ENCODE measurements at regions not wholly inside any gene's neighbourhood (a gene's known extent, or its start where the extent isn't known, plus 50 kb on each side); places are given as distances from the start of the nearest gene placed in this dataset.

- Histone ChIP-seq H3K4me3 (no peak overlapping the region), H3K9me3 (no peaks in the 10 kb centered on the region), H3K27me3 (no peaks in the 10 kb centered on the region), H3K36me3 (no peaks in the 10 kb centered on the region), H3K4me1 (peaks cover 2 to 35% of the 10 kb centered on the region in 2 donors), H3K27ac (no peak overlapping the region)
- intact Hi-C loops (cut with DNase I), result no loop called here
- no peak for DNase-seq
- ATAC-seq, result no peak
- no peak for TF ChIP-seq CTCF (IDR thresholded peaks at IDR 0.05)
Observed at GRCh38 chr10:78261291-78261690, 227.6 kb downstream of the RPS24 start.

GRCh38 chr10:78262860-78263259 lies 229.2 kb downstream of the RPS24 start:
- no peak overlapping the region for H3K4me3 ChIP-seq
- peaks cover 0 to 22% of the 10 kb centered on the region in 2 donors for H3K4me1 ChIP-seq
- H3K27me3 ChIP-seq, result no peaks in the 10 kb centered on the region
- H3K27ac ChIP-seq, result no peak overlapping the region
- no peaks in the 10 kb centered on the region for H3K9me3 ChIP-seq
- no peak for TF ChIP-seq CTCF (IDR thresholded peaks at IDR 0.05)
- H3K36me3 ChIP-seq, result no peaks in the 10 kb centered on the region
- no peak for ATAC-seq
- DNase-seq, result no peak
- intact Hi-C loops (cut with DNase I), result no loop called here

- intact Hi-C loops (cut with DNase I), result no loop called here
- no peaks in the 10 kb centered on the region for H3K9me3 ChIP-seq
- no peak overlapping the region for H3K27ac ChIP-seq
- peaks cover 0 to 21% of the 10 kb centered on the region in 2 donors for H3K4me1 ChIP-seq
- no peak for TF ChIP-seq CTCF (IDR thresholded peaks at IDR 0.05)
- ATAC-seq (no peak), DNase-seq (no peak)
- no peaks in the 10 kb centered on the region for H3K27me3 ChIP-seq
- no peak overlapping the region for H3K4me3 ChIP-seq
- H3K36me3 ChIP-seq, result no peaks in the 10 kb centered on the region
Observed at GRCh38 chr10:78263521-78263988, 229.9 kb downstream of the RPS24 start.

GRCh38 chr10:78264361-78264760 lies 230.7 kb downstream of the RPS24 start:
- Histone ChIP-seq H3K4me3 (no peak overlapping the region), H3K27ac (no peak overlapping the region), H3K4me1 (peaks cover 0 to 13% of the 10 kb centered on the region in 2 donors), H3K9me3 (no peaks in the 10 kb centered on the region), H3K36me3 (no peaks in the 10 kb centered on the region), H3K27me3 (no peaks in the 10 kb centered on the region)
- intact Hi-C loops (cut with DNase I), result no loop called here
- ATAC-seq (no peak), DNase-seq (no peak)
- TF ChIP-seq CTCF (IDR thresholded peaks at IDR 0.05), result no peak

- Histone ChIP-seq H3K36me3 (no peaks in the 10 kb centered on the region), H3K4me1 (no peaks in the 10 kb centered on the region), H3K4me3 (no peak overlapping the region), H3K9me3 (no peaks in the 10 kb centered on the region), H3K27ac (no peak overlapping the region), H3K27me3 (no peaks in the 10 kb centered on the region)
- DNase-seq (peak in 1 of 4 donors; percentile 45), ATAC-seq (no peak)
- intact Hi-C loops (cut with DNase I), result no loop called here
- no peak for TF ChIP-seq CTCF (IDR thresholded peaks at IDR 0.05)
Observed at GRCh38 chr10:78266741-78267469, 233.2 kb downstream of the RPS24 start.

Data from left lung (tissue), 4 donors.